GM19468 (cell line): ENCODE measurements at regions not wholly inside any gene's neighbourhood (a gene's known extent, or its start where the extent isn't known, plus 50 kb on each side); places are given as distances from the start of the nearest gene placed in this dataset.

Source experiments
- ATAC-seq: cut with Tn5 transposase; IDR thresholded peaks from one replicate; pipeline ENCODE4 v1.9.1; 2021; ENCODE audit warnings: mild to moderate bottlenecking, moderate library complexity, moderate number of reproducible peaks; ENCODE audit not compliant: unreplicated experiment; ENCODE audit errors: extremely low read depth

GRCh38 chr11:104322696-104323095 lies 158.7 kb upstream of the PDGFD start:
- ATAC-seq, result no peak

GRCh38 chr11:104320956-104321355 lies 157.0 kb upstream of the PDGFD start:
- no peak for ATAC-seq

- no peak for ATAC-seq
These were observed 156.2 kb upstream of the PDGFD start for GRCh38 chr11:104320097-104320496.

- ATAC-seq, result no peak
These were observed 155.4 kb upstream of the PDGFD start for GRCh38 chr11:104319396-104319795.

GRCh38 chr11:104306862-104307474 lies 143.0 kb upstream of the PDGFD start:
- ATAC-seq, result no peak

DNA sequence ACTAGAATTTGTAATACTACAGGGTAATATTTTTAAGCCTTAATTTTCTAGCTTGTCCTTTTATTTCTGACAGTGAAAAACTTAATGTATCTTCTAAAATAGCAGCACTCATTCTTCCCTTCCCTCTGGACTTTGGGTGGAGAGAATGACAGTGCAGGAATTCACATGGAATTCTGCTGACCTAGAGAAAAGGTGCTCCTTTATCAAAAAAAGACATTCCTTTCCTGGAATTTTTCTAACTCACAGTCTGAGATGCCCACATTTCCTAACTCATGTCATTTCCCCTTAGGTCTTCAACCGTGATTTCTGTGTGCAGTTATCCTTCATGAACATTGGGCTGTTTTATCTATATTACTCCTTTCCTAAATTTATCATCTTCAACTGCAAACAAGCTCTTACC lies 137.8 kb upstream of the PDGFD start:
- ATAC-seq, result no peak

DNA sequence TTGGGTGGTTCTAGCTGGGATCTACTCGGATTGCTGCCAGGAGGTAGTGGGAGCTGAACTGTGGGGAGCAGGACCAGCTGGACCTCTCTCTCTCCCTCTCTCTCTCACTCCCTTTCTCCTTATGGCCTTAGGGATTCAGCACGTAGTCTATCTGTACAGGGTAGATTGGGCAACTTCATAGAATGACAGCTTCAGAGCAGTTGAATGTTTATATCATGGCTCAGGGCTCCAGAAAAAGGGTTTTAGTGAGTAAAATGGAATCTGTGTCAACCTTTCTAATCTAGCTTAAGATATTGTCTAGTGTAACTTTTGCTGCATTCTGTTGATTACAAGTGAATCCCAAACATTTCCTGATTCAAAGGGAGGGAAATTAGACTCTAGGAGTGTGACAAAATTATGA lies 127.7 kb upstream of the PDGFD start:
- ATAC-seq, result no peak

DNA sequence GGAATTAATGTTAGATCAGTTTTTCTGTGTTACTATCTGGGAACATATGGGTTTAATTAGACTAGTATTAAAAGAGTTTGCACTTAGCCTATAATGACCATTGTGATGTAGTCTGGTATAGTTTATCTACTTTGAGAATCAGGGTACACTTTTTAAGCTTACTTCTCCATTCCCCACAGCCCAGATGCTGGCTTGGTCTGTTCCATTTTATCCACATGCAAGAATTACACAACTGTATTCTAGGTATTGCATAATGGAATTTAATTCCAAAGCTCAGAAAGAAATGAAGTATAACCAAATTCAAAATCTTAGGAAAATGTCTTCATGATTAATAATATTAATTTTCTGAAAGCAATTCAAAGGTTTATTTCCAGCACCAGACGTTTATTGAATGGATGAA lies 122.2 kb upstream of the PDGFD start:
- ATAC-seq, result no peak

GRCh38 chr11:104279587-104279986 lies 115.6 kb upstream of the PDGFD start:
- no peak for ATAC-seq

DNA sequence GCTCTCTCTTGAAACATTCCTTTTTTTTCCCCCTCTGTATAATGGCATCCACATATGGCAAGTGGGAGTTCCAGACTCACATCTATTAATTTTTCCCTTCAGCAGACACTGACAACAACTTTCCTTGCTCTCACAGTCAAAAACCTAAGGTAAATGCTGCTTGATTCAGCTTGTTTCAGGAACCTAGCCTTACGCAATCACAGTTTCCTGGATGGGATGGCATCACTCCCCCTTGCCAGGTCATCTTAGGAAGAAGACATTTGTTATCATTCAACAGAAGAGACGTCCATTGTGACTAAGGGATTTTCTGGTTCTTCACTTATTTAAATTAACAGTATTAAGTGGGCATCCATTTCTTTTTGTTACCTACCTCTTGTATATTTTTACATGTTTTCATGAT lies 112.0 kb upstream of the PDGFD start:
- ATAC-seq, result no peak

DNA sequence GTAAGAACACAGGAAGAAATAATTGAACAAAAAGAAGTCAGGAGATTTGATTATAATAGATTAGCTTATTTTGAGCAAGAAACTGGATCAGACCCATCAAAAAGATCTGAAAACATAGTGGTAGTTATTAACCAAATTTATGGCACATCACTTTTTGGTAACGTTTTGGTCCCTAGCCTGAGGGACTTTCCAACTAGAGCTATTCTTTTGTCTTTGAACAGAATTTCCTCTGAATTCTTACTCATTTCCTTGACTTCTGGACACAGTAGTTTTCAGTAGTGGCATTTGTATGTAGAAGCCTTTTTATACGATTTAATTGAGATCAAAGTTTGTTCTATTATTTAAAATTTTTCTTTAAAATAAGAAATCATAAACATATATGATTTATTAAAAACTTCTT lies 96.5 kb upstream of the PDGFD start:
- no peak for ATAC-seq

GRCh38 chr11:104259121-104259610 lies 95.2 kb upstream of the PDGFD start:
- no peak for ATAC-seq

DNA sequence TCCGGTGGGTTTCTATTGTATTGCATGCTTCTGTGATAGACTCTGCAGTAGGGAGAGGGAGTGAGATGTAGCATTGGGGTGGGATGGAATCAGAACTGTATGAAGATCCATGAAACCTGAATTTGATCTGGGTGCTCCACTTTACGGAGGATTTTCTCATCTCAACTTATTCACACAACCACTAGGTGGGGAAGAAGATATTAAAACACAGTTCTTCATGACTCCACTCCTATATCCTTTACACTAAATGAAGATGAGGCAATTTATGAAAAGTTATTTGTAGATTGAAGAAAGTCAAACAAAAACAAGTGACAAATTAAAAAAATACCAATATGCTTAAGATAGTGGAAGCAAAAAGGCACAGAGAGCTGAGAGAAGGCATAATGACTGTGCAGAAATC lies 92.6 kb upstream of the PDGFD start:
- no peak for ATAC-seq

- no peak for ATAC-seq
These were observed 90.4 kb upstream of the PDGFD start for GRCh38 chr11:104254347-104254746.

GRCh38 chr11:104246590-104246989 lies 82.6 kb upstream of the PDGFD start:
- no peak for ATAC-seq

GRCh38 chr11:104238916-104239315 lies 75.0 kb upstream of the PDGFD start:
- ATAC-seq, result no peak

DNA sequence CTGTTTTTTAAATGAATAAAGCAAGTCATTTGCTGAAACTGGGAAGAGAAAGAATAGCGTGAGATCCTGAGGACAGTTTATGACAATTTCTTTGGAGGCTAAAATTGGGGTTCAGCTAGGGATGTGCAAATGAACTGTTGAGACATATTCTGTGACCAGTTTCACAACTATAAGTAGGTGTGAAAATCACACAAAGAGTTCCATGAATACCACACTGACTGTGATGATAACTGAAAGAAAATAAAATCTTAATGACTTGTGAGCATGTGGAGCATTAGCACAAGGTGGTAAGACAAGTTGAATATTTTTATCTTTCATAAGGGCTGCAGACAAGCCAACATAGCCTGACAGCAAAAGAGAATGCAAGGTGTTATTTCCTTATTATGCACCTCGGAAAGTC lies 61.1 kb upstream of the PDGFD start:
- no peak for ATAC-seq

- no peak for ATAC-seq
These were observed 58.5 kb upstream of the PDGFD start for GRCh38 chr11:104222464-104222863.

DNA sequence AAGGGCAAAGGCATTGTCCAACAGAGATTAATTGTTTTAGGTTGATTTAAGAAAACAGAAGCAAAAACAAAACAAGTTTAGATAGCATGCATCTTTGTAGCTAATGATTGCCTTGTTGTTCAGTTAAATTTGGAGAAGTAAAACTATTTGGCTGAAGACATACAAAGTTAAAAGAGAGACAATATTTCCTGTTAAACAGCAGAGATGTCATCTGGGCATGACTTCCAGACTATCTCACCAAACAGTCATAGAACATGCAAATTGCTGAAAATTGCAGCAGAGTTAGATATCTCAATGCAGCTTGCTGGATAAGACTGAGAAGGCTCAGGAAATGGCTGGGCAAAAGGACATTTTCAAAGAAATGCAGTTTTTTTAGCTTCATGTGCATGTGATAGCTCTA lies 57.5 kb upstream of the PDGFD start:
- ATAC-seq, result no peak

DNA sequence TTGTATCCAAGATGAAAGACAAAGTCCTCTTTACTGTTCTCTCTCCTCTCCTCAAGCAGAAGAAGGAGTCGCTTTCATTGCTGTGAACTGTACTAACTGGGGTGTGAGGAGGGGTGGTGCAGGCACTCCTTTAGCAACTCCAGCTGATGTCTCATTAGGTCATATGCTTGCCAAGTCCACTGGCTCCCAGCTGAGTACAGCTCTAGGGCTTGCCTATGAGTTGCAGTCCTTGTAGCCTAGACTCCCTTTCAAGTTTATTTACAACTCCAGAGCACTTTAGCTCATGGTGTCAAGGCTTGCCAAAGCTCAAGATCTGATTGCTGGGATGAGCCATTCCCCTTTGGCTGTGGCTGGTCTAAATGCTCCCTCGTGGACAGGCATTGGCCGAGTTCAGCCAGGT lies 55.1 kb upstream of the PDGFD start:
- no peak for ATAC-seq

- no peak for ATAC-seq
These were observed 50.6 kb upstream of the PDGFD start for GRCh38 chr11:104214517-104214916.
